GM21423 (cell line): ENCODE measurements at regions not wholly inside any gene's neighbourhood (a gene's known extent, or its start where the extent isn't known, plus 50 kb on each side); places are given as distances from the start of the nearest gene placed in this dataset.
A peak's percentile ranks its signal among the peaks of the same experiment; 100 is the strongest.
"Not testable (repeated sequence)": the region's sequence is repeated elsewhere in the genome, so short reads cannot be mapped to it uniquely, and the experiment has no call there.

Experiments
- ATAC-seq: cut with Tn5 transposase; IDR thresholded peaks from one replicate; pipeline ENCODE4 v1.9.1; 2021; ENCODE audit warnings: mild to moderate bottlenecking, moderate library complexity; ENCODE audit not compliant: unreplicated experiment

- ATAC-seq: no peak
Measured at GRCh38 chr3:159741281-159741680, 247.4 kb upstream of the IL12A start.

- ATAC-seq: no peak
Measured at GRCh38 chr3:159748425-159748824, 240.2 kb upstream of the IL12A start.

GRCh38 chr3:159749406-159749805, 239.2 kb upstream of the IL12A start:
- no peak for ATAC-seq

GRCh38 chr3:159751146-159751545, 237.5 kb upstream of the IL12A start:
- no peak for ATAC-seq

GRCh38 chr3:159751752-159752151, 236.9 kb upstream of the IL12A start:
- no peak for ATAC-seq

GRCh38 chr3:159756279-159757207, 232.1 kb upstream of the IL12A start:
- ATAC-seq: not testable (repeated sequence)

GRCh38 chr3:159757341-159758060, 231.1 kb upstream of the IL12A start:
- ATAC-seq: no peak

GRCh38 chr3:159760046-159760445, 228.6 kb upstream of the IL12A start:
- ATAC-seq: no peak

GRCh38 chr3:159761369-159761768, 227.3 kb upstream of the IL12A start:
- ATAC-seq: no peak

GRCh38 chr3:159761848-159762635, 226.6 kb upstream of the IL12A start:
- ATAC-seq: no peak

- ATAC-seq: peak; percentile 39
Measured at GRCh38 chr3:159763011-159763601, 225.5 kb upstream of the IL12A start.

- peak; percentile 73 for ATAC-seq
Measured at GRCh38 chr3:159763602-159764489, 224.8 kb upstream of the IL12A start.

GRCh38 chr3:159764490-159765029, 224.1 kb upstream of the IL12A start:
- no peak for ATAC-seq

- ATAC-seq: no peak
Measured at GRCh38 chr3:159765030-159765859, 223.4 kb upstream of the IL12A start.

- ATAC-seq: no peak
Measured at GRCh38 chr3:159765860-159766294, 222.8 kb upstream of the IL12A start.

GRCh38 chr3:159766563-159767185, 222.0 kb upstream of the IL12A start:
- ATAC-seq: no peak

- no peak for ATAC-seq
Measured at GRCh38 chr3:159770998-159771397, 217.6 kb upstream of the IL12A start.
